Right lobe of liver (tissue), 4 donors: ENCODE measurements at regions not wholly inside any gene's neighbourhood (a gene's known extent, or its start where the extent isn't known, plus 50 kb on each side); places are given as distances from the start of the nearest gene placed in this dataset.

Experiments used
- CTCF ChIP-seq, 4 donors: fragments of 200-600 bp in 3 of 4; fragments of 450-650 bp in 1 of 4; IDR thresholded peaks; one replicate each; pipeline versions ENCODE4 v1.5.1 to v1.8.0; 2016 to 2022; ENCODE audit warnings: antibody characterized with exemption in 4 of 4, mild to moderate bottlenecking in 2 of 4
- POLR2A ChIP-seq: fragments of 450-650 bp; IDR thresholded peaks from one replicate; pipeline ENCODE4 v1.6.1; 2017; ENCODE audit warnings: antibody characterized with exemption, mild to moderate bottlenecking
- donor health status: DM: no; HTN: no; CAD: no.
- donor health status: DM: no; HTN: no; CAD: no.
- donor health status: DM: no; HTN: yes; CAD: no.

- TF ChIP-seq POLR2A (no peak), CTCF (IDR thresholded peaks at IDR 0.05) (no peak)
Observed at GRCh38 chr15:39131609-39132008, 449.3 kb upstream of the THBS1 start.
